B cell (primary cell): ENCODE measurements at regions not wholly inside any gene's neighbourhood (a gene's known extent, or its start where the extent isn't known, plus 50 kb on each side); places are given as distances from the start of the nearest gene placed in this dataset.

Experiments used
- ATAC-seq: fragments of 200-7000 bp; cut with Tn5 transposase; one replicate; pipeline ENCODE4 v1.10.0; 2021; ENCODE audit warnings: low read depth, mild to moderate bottlenecking, moderate number of reproducible peaks, moderate library complexity
- CTCF ChIA-PET: fragments of 350-600 bp; sonication (Branson Sonifier 250); formaldehyde crosslinking; loops from one replicate; lab custom pipeline; 2021; ENCODE audit warnings: antibody characterized with exemption, inconsistent platforms; lab: Charles Lee
- POLR2A ChIA-PET: fragments of 350-600 bp; sonication (Branson Sonifier 250); formaldehyde crosslinking; loops from one replicate; lab custom pipeline; 2021; ENCODE audit warnings: antibody characterized with exemption; lab: Charles Lee
- DNase-seq: peaks from one replicate; pipeline ENCODE4 v3.0.0; 2013
- H2AFZ ChIP-seq: 2 replicates; pipeline ENCODE4 v1.6.1; 2012; ENCODE audit warnings: mild to moderate bottlenecking, low read depth, low read length; ENCODE audit not compliant: insufficient read depth, poor library complexity, severe bottlenecking
- H3K27ac ChIP-seq, 2 donors: 1 replicate in 1 of 2; 2 replicates in 1 of 2; pipeline ENCODE4 v1.5.1; 2012 to 2013; ENCODE audit warnings: low read length in 2 of 2, mild to moderate bottlenecking in 2 of 2, moderate library complexity in 1 of 2
- H3K27me3 ChIP-seq, 4 experiments: fragments of 200-600 bp in 1 of 4; sonication (generic) in 1 of 4; replicated peaks in 1 of 4; 1 replicate in 2 of 4; 2 replicates in 2 of 4; pipeline versions ENCODE4 v1.6.1 to v1.7.0; 2013 to 2016; ENCODE audit warnings: low read length in 3 of 4, mild to moderate bottlenecking in 2 of 4, mixed read lengths in 1 of 4, moderate library complexity in 1 of 4; ENCODE audit not compliant: insufficient read depth in 4 of 4, control insufficient read depth in 3 of 4; ENCODE audit errors: control extremely low read depth in 1 of 4
- H3K36me3 ChIP-seq, 2 experiments: replicated peaks in 1 of 2; 1 replicate in 1 of 2; 2 replicates in 1 of 2; pipeline versions ENCODE4 v1.6.1 to v1.7.1; 2013; ENCODE audit warnings: low read length in 1 of 2; ENCODE audit not compliant: insufficient read depth in 2 of 2, control insufficient read depth in 1 of 2; ENCODE audit errors: control extremely low read depth in 1 of 2, extremely low read depth in 1 of 2
- H3K4me1 ChIP-seq, 2 donors: fragments of 200-600 bp in 1 of 2; sonication (generic) in 1 of 2; 1 replicate in 1 of 2; 2 replicates in 1 of 2; pipeline versions ENCODE4 v1.5.1 to v1.6.1; 2013 to 2017; ENCODE audit warnings: low read length in 2 of 2; ENCODE audit not compliant: control insufficient read depth in 2 of 2, insufficient read depth in 2 of 2
- H3K4me2 ChIP-seq: replicated peaks from 2 replicates; pipeline ENCODE3; 2012; ENCODE audit warnings: mild to moderate bottlenecking, low read depth, low read length; ENCODE audit not compliant: poor library complexity, severe bottlenecking
- H3K4me3 ChIP-seq, 5 experiments: fragments of 200-600 bp in 1 of 5; sonication (generic) in 1 of 5; 1 replicate in 3 of 5; 2 replicates in 2 of 5; pipeline versions ENCODE4 v1.5.1 to v1.7.0; 2011 to 2016; ENCODE audit warnings: low read length in 4 of 5, mild to moderate bottlenecking in 4 of 5, low read depth in 2 of 5, control low read depth in 1 of 5, moderate library complexity in 1 of 5; ENCODE audit not compliant: insufficient read depth in 1 of 5; ENCODE audit errors: control extremely low read depth in 1 of 5, extremely low read depth in 1 of 5
- H3K79me2 ChIP-seq: fragments of 200-600 bp; sonication (generic); one replicate; pipeline ENCODE4 v1.6.0; 2016; ENCODE audit warnings: low read length; ENCODE audit not compliant: control insufficient read depth, insufficient read depth
- H3K9ac ChIP-seq: fragments of 200-600 bp; sonication (generic); 2 replicates; pipeline ENCODE4 v1.6.1; 2017; ENCODE audit warnings: mild to moderate bottlenecking, low read length, moderate library complexity
- H3K9me3 ChIP-seq, 3 donors: one replicate each; pipeline versions ENCODE4 v1.6.1 to v1.7.1; 2013; ENCODE audit warnings: low read length in 2 of 3; ENCODE audit not compliant: control insufficient read depth in 2 of 3, insufficient read depth in 1 of 3; ENCODE audit errors: control extremely low read depth in 1 of 3
- H4K20me1 ChIP-seq: 2 replicates; pipeline ENCODE4 v1.6.0; 2012; ENCODE audit warnings: mild to moderate bottlenecking, low read length; ENCODE audit not compliant: insufficient read depth, control insufficient read depth, poor library complexity, severe bottlenecking
- H3K27ac Mint-ChIP-seq: one replicate; pipeline ENCODE4 v1.8.0; 2021; ENCODE audit warnings: mixed read lengths
- H3K27me3 Mint-ChIP-seq: one replicate; pipeline ENCODE4 v1.8.0; 2021; ENCODE audit warnings: mixed read lengths
- H3K4me1 Mint-ChIP-seq: one replicate; pipeline ENCODE4 v1.8.0; 2021; ENCODE audit warnings: mixed read lengths
- H3K4me3 Mint-ChIP-seq: one replicate; pipeline ENCODE4 v1.8.0; 2021; ENCODE audit warnings: mixed read lengths
- H3K9me3 Mint-ChIP-seq: one replicate; pipeline ENCODE4 v1.8.0; 2022; ENCODE audit warnings: mixed read lengths; ENCODE audit not compliant: insufficient read depth
- CTCF ChIP-seq: fragments of 200-600 bp; IDR thresholded peaks from one replicate; pipeline ENCODE4 v1.8.0; 2022; ENCODE audit warnings: antibody characterized with exemption, mild to moderate bottlenecking
- EZH2 ChIP-seq: IDR thresholded peaks from 2 replicates; pipeline ENCODE4 v1.6.1; 2012; ENCODE audit warnings: borderline replicate concordance, low read depth, mild to moderate bottlenecking, moderate library complexity, low read length; ENCODE audit not compliant: insufficient read depth, poor library complexity, severe bottlenecking
- WGBS: methylation state at CpG from one replicate; pipeline ENCODE4 v1.1.5; 2013; ENCODE audit warnings: missing lambda C conversion rate; ENCODE audit not compliant: insufficient coverage; 5-methylcytosine and 5-hydroxymethylcytosine counted together
- intact Hi-C: fragments of 100-400 bp; cut with micrococcal nuclease; formaldehyde crosslinking; loops from one replicate; pipeline ENCODE4 v1.10.0; 2022

- 75% methylated on average over 1 of the region's 4 CpGs for WGBS
- H3K36me3 ChIP-seq, result no peaks in the 10 kb centered on the region
- no peaks in the 10 kb centered on the region for H3K9me3 ChIP-seq
- ATAC-seq (no peak), DNase-seq (no peak)
- no peaks in the 10 kb centered on the region for H4K20me1 ChIP-seq
- no peaks in the 10 kb centered on the region for H3K9me3 Mint-ChIP-seq
- intact Hi-C loops, result no loop called here
- CTCF ChIA-PET, result no interaction called here
- H3K27ac Mint-ChIP-seq, result no peak overlapping the region
- H3K79me2 ChIP-seq, result no peaks in the 10 kb centered on the region
- no peaks in the 10 kb centered on the region for H3K4me1 ChIP-seq
- H3K4me2 ChIP-seq, result no peak overlapping the region
- H3K27me3 ChIP-seq, result peaks cover 0 to 2% (median 0%) of the 10 kb centered on the region in 4 experiments
- peaks cover 17% of the 10 kb centered on the region for H3K27me3 Mint-ChIP-seq
- POLR2A ChIA-PET, result no interaction called here
- H3K27ac ChIP-seq, result no peak overlapping the region
- no peak for TF ChIP-seq CTCF
- TF ChIP-seq EZH2, result no peak
- H3K4me1 Mint-ChIP-seq, result no peaks in the 10 kb centered on the region
- H3K4me3 ChIP-seq, result no peak overlapping the region
- H3K9ac ChIP-seq, result no peak overlapping the region
- no peak overlapping the region for H3K4me3 Mint-ChIP-seq
- no peak overlapping the region for H2AFZ ChIP-seq
These were observed 132.4 kb downstream of the NUAK1 start for GRCh38 chr12:106006382-106006781.

- CTCF ChIA-PET, result no interaction called here
- no peak overlapping the region for H3K4me2 ChIP-seq
- no peak for DNase-seq
- H3K27ac Mint-ChIP-seq, result no peak overlapping the region
- H3K4me1 ChIP-seq, result no peaks in the 10 kb centered on the region
- H3K9ac ChIP-seq, result no peak overlapping the region
- POLR2A ChIA-PET, result no interaction called here
- 93% methylated on average over 1 of the region's 2 CpGs for WGBS
- TF ChIP-seq EZH2 (no peak), CTCF (no peak)
- H2AFZ ChIP-seq, result no peak overlapping the region
- no peaks in the 10 kb centered on the region for H3K4me1 Mint-ChIP-seq
- H3K27me3 Mint-ChIP-seq, result peaks cover 12% of the 10 kb centered on the region
- no peaks in the 10 kb centered on the region for H3K9me3 Mint-ChIP-seq
- intact Hi-C loops, result no loop called here
- H4K20me1 ChIP-seq, result no peaks in the 10 kb centered on the region
- no peak for ATAC-seq
- H3K79me2 ChIP-seq, result no peaks in the 10 kb centered on the region
- H3K36me3 ChIP-seq, result no peaks in the 10 kb centered on the region
- no peak overlapping the region for H3K4me3 Mint-ChIP-seq
- H3K27ac ChIP-seq, result no peak overlapping the region
- H3K4me3 ChIP-seq, result no peak overlapping the region
- H3K9me3 ChIP-seq, result no peaks in the 10 kb centered on the region
- H3K27me3 ChIP-seq, result peaks cover 0 to 2% (median 0%) of the 10 kb centered on the region in 4 experiments
These were observed 131.8 kb downstream of the NUAK1 start for GRCh38 chr12:106006940-106007339.
